HG02759 (cell line): ENCODE measurements at regions not wholly inside any gene's neighbourhood (a gene's known extent, or its start where the extent isn't known, plus 50 kb on each side); places are given as distances from the start of the nearest gene placed in this dataset.
"Not testable (repeated sequence)": the region's sequence is repeated elsewhere in the genome, so short reads cannot be mapped to it uniquely, and the experiment has no call there.

ENCODE experiments used
- ATAC-seq: cut with Tn5 transposase; IDR thresholded peaks from one replicate; pipeline ENCODE4 v1.9.1; 2021; ENCODE audit warnings: mild to moderate bottlenecking, moderate library complexity; ENCODE audit not compliant: unreplicated experiment

DNA sequence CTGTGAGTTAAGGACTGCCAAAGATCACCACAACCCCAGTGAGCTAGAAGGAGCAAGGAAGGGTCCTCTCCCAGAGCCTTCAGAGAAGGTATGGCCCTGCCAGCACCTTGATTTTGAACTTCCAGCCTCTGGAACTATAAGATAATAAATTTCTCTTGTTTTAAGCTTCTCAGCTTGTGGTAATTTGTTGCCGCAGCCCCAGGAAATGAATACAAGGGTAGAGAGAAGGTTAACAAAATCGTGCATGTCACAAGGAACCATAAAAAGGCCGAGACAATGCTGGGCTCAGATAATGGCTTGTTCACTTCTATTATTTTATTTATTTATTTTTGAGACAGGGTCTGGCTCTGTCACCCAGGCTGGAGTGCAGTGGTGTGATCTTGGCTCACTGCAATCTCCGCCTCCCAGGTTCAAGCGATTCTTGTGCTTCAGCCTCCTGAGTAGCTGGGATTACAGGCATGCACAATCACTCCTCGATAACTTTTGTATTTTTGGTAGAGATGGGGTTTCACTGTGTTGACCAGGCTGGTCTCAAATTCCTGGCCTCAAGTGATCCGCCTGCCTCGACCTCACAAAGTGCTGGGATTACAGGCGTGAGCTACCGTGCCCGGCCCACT lies 71.5 kb downstream of the WSB1 start:
- not testable (repeated sequence) for ATAC-seq

DNA sequence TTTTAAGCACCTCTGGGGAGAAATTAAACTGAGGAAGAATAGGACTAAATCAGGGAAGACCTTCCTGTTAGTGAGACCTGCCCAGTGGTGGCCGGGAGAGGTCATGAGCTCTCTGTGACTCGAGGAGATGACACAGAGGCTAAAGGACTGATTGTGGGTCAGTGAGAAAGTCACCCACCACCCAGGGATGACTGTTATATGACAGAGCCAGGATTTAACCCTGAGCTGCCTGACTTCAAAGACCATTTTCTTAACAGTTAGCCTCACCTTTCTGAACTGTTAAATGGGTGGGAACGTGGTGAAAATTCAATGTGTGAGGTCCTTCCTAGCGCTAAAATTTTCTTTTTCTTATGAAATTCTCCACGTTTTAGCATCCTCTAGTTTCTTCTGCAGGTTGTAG lies 72.5 kb downstream of the WSB1 start:
- no peak for ATAC-seq

DNA sequence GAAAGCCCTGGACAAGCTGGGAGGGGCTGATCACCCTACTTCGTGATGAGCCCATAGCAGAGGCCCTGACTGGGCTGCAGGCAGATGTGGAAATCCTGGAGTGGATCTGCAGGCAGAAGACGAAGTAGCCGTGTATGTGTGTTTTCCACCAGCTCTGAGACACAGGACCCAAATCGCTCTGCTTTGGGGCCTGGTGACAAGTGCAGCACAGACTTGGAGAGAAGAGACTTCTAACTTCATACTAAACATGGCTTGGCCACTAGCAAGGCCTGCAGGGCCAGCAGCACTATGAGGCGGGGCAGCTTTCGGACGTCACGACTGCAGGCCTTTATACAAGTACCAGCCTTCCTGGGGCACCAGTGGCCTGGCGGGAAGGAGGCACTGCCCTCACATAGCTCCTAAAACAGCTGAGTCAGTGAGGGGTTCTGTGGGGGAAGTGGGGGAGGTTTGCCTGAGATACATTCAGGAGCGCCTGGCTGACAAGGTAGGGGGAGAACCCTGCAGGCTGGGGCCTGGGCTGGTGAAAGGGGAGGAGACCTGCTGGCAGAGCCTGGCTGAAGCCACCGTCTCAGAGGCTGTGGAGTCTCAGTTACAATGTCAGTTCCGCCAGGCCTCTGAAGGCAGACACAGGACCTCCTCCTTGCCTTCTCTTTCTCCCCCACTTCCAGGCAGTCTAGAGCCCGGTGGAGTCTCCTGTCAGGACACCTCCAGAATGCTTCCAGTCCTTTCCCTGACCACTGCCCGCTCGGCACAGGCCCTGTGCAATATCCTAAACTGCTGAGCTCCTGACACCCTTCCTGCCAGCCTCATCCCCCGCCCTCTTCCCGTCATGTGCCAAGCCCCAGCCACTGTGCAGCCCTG lies 73.4 kb downstream of the WSB1 start:
- no peak for ATAC-seq

DNA sequence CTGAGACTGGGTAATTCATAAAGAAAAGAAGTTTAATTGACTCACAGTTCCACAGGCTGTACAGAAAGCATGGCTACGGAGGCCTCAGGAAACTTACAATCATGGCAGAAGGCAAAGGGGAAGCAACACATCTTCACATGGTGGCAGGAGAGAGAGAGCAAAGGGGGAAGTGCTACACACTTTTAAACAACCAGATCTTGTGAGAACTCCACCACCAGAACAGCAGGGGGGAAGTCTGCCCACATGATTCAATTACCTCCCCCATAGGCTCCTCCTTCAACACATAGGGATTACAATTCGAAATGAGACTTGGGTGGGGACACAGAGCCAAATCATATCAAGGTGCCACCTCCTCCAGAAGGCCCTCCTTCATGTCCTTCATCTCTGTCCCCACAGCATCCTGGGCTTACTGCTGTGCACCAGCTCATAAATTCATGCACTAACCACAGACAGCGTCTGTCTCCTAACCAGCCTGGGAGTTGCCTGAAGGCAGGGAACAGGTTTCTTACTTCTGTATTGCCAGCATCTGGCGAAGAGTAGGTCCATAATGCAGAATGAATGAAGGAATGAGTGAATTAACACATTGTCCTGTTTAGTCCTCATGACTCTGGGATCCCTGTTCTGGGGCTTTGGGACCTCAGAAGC lies 74.4 kb downstream of the WSB1 start:
- ATAC-seq: no peak

DNA sequence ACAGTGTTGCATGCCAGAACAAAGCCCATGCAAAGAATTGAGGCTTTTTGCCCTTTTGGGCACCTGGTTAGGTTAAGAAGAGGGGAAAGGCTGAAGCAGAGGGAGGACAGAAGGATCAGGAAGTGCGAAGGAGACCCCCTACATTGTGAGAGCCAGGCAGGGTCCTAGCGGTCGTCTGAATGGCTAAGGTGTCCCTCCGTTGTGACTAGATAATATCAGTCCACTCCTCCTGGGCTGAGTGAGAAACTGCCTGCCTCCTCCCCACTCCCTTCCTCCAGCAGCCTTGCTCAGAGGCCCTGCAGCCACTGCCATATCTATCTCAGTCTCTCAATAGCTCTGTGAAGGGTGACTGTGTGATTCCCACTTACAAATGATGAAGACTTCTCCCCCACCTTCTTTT lies 75.1 kb downstream of the WSB1 start:
- ATAC-seq: no peak

DNA sequence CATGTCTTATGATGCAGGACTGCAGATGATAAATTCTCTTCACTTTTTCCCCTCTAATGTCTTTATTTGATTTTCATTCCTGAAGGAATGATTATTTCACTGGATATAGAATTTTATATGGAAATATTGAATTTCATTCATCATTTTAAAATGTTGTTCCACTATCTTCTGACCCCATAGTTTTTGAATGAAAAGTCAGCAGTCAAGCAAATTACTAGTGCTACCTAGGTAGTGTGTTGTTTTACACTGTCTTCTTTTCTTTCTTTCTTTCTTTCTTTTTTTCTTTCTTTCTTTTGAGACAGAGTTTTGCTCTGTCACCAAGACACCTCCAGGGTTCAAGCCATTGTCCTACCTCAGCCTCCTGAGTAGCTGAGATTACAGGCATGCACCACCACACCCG lies 76.9 kb downstream of the WSB1 start:
- ATAC-seq: no peak

DNA sequence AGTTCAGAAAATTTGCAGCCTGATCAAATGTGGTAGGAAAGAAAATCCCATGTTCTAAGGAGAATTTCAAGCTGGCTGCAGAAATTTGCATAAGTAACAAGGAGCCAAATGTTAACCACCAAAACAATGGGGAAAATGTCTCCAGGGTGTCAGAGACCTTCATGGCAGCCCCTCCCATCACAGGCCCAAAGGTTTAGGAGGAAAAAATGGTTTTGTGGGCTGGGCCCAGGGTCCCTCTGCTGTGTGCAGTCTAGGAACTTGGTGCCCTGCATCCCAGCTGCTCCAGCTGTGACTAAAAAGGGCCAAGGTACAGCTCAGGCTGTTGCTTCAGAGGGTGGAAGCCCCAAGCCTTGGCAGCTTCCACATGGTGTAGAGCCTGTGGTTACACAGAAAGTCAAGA lies 79.8 kb downstream of the WSB1 start:
- ATAC-seq: not testable (repeated sequence)

DNA sequence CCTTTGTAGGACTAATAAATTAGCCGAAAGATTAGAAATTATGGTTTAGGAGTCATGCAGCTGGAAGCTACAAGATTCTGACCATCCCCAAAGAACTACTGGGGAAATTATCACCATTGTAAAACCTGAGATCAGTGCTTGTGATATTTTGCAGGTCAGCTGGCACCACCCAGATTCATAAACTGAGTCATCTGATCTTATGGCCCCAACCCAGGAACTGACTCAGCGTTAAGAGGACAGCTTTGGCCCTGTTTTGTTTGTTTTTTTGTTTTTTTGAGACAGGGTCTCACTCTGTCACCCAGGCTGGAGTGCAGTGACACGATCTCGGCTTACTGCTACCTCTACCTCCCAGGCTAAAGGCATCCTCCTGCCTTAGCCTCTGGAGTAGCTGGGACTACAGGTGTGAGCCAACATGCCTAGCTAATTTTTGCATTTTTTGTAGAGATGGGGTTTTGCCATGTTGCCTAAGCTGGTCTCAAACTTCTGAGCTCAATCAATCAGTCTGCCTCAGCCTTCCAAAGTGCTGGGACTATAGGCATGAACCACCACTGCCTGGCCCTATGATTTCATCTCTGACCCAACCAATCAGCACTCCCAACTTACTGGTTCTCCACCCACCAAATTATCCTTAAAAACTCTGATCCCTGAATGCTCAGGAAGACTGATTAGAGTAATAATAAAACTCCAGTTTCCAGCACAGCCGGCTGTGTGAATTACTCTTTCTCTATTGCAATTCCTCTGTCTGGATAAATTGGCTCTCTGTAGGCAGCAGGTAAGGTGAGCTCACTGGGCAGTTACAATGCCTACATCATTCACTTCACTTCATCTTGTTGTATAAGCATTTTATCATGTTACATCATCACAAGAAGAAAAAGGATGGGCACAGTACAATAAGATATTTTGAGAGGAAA lies 79.4 kb upstream of the KSR1 start:
- no peak for ATAC-seq

DNA sequence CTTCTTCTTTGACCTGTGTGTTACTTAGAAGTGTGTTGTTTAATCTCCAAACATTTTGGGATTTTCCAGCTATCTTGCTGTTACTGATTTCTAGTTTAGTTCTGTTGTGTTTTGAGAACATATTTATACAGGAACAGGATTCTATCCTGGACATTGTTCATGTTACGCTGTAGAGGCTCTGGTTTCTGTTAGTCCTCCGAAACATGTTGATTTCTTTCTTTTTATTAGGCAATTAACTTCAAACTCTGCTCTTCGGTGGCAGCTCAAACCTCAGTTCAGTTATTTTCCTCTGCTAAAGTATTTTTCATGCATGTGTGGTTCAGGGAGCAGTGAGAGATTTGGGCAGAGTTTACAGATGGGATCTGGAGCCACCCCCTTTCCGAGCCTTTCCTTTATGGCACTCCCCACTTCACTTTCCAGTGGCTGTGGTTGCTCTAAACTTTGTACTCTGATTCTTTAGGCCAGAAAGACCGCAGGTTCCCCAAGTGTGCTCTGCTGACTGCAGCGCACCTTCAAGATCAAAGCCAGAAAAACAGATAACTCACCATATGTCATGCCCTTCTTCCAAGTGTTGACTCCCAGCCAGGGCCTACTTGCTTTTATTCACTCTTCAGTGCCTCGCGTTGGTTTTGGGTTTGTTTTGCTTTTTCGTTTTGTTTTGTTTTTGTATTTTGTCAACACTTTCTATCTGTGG lies 77.6 kb upstream of the KSR1 start:
- ATAC-seq: no peak

DNA sequence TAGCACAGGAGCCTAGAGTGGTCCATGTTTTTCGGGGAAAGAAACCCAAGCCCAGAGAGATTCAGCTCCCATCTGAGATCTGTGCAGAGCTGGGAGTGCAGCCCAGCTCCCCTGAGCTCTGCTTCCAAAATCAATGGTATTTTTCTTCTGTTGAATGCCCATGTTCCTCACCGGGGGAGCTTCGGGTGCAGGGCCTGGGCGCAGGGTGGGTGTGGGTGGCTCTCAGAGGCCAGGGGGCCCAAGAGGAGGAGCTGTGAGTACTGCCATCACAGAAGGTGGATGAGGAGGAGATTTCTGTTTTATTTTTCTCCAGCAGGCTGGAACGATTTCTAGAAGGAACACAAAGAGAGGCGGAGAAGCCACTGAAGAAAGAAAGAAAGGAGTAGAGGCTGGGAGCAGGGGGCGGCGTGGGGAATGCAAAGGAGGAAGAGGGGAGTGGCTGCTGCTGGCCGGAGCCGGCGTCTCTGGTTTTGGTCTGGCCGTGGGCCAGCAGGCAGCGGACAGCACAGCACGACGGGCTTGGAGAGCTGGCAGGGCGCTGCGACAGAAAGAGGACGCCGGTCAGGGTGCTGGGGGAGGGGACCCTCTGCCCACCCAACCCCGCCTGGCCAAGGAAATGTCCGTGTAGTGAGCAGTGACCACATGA lies 76.2 kb upstream of the KSR1 start:
- no peak for ATAC-seq

DNA sequence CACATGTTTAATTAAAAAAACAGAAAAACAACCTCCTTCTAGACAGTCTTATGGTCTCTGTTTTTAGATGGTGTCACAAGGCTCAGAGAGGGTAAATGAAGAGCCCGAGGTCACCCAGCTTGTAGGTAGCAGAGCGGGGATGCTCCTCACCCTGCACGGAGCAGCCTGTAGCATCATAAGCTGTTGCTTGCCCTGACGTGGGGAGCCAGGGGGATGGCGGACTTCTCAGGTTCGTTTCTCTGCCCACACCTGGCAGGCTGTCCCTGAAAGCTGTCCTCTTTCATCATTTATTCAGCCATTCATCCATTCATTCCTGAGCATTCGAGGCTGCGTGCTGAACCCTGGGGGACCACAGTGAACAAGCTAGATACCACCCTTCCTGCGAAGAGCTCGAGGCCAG lies 75.7 kb upstream of the KSR1 start:
- ATAC-seq: no peak

DNA sequence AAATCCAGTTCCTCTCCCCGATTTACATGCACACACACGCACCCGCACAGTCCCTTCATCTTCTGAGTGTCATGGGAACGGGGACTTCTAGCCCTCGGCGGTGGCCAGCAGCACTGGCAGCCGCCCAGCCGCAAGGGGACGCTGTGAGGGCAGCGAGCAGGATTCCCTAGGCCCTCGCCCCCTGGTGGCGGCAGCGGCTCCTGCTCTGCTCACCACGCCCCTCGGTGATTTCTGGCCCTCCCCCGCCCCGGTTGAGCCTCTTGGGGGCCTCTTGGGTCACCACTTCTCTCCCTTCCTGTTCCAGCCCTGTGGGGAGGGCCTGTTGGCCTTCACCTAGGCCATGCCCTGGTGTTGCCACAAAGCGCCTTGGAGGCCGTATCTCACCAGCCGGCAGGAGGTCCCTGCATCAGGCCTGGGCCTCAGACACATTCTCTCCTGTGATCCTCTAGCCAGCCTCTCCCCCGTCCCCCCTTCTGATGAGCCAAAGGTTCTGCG lies 75.2 kb upstream of the KSR1 start:
- ATAC-seq: peak; percentile 79

DNA sequence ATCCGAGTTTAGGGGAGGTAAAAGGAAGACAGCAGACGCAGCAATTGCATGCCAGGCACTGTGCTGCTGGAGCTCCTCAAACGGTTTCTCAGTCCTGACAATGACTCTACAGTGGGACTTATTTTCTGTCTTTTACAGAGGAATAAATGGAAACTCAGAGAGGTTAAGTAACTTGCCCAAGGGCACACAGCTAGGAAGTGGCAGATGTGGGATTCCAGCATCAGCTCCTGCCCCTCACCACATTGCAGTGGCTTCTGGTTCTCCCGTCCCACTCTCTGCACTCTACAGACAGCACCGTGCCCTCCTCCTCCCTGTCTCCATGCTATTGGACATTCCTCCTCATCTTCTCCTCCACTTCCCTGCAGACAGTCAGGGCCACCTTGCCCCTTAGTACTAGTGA lies 74.2 kb upstream of the KSR1 start:
- no peak for ATAC-seq

DNA sequence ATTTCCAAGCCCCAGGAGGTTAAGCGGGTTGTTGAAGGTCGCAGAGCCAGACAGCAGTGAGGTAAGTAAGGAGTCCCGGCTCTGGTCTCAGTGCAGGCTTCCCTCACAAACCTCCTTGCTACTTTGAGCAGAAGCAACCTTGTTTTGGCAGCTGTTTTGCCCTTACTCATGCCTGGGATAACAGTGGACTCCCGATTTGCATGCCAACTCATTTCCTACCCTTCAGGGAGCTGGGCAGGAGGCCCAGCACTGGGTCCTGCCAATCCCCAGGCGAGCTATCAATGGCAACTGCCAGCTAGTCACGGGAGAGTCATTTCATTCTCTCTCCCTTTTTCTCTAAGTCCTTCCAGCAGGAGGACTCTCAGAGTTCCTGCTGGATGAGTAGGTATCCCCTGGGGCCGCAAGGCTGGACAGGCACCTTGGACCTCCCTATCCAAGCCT lies 72.0 kb upstream of the KSR1 start:
- no peak for ATAC-seq

DNA sequence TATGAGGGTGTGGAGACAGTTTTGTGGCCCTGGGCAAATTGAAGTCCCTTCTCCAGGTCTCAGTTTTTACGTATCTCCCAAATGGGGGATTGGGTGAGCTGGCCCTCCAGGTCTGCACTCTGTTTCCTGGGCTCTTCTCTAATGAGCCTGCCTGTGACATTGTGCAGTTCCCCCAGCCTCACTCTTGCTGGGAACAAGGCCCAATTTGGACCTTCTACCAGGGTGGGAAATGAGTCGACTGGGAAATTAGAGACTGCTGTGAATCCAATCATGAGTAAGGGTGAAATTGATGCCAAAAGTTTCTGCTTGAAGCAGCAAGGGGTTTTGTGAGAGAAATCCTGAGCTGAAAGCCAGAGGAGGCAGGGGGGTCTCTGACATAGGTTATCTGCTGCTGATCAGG lies 71.5 kb upstream of the KSR1 start:
- ATAC-seq: no peak

DNA sequence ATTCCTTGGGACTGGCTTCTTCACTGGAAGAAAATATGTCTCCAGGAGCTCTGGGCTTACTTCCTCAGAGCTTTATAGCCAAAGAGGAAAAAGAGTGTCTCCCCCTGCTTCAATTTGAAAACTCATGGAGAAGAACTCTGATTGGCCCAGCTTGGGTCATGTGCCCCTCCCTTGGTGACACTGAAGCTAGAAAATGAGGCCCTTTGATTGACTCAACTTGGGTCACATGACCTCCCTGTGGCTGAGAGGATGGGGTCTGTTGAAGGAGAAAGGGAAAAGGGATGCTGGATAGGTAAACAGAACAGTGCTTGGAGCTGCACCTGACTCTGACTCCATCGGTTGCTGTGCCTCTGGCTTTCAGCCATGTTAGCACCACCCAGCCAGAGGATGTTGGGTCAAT lies 70.6 kb upstream of the KSR1 start:
- ATAC-seq: no peak

DNA sequence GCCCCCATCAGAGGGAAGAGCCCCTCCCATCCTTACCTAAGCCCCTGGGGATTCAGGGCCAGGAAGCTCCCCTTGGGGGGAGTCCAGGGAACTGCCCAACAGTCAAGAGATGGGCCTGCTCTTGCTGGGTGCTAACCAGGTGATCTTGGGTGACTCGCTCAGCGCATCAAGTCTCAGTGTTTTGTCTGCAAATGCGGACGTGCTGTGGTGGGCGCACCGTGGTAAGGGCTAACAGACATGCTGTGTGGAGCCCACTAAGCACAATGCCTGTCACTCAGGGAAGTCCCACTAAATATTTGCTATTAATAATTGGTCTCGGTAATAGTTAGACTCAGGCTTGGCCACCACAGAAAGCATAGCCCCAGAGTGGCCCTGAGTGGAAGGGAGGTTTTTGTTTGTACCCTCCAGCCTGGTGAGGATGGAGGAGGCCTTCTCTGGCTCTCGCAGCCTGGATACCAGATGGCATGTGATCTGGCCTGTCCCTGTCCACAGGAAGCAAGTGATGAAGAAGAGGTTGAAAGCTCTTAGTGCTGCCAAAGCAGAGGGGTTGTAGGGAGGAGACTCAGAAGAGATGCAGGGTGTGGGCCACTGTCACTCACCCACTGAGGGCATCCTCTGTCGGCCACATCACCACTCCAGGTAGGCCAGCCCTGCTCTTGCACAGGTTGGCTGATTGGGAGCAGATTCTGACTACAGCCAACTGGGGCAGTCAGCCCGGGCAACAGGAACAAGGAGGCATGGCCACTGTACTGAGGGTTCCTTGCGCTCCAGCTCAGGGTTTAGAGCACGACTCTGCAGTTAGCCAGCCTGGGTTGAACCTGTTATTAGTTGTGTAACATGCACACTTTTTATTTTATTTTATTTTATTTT lies 69.8 kb upstream of the KSR1 start:
- ATAC-seq: no peak

DNA sequence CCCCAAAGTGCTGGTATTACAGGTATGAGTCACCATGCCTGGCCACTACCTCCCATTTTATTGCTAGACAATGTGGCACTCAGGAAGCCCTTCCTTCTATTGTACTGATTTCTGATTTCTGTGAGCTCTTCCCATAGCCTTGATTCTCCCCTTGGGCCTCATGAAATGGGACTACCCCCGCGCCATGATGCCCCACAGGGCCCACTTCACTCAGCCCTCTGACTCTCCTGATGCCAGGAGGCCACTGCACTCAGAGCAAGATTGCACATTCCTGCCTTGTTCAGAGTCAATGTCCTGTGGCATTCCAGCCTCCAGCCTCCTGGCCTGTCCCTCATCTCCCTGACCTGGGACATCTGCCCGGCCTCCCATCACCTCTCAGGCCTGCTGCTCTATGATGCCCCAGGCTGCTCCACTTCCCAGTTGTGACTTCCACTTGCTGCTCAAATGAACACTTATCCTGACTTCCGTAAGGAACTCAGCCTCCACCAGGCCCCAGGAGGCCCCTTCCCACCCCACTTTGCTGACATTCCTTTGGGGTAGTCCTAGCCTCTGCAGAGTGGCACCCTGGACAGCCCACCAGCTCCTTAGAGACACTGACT lies 66.6 kb upstream of the KSR1 start:
- no peak for ATAC-seq
